ENCODE measurements at regions not wholly inside any gene's neighbourhood (a gene's known extent, or its start where the extent isn't known, plus 50 kb on each side); places are given as distances from the start of the nearest gene placed in this dataset.

- peak; percentile 54 for DNase-seq (ENCODE audit: low spot score)
- H3K9me3 ChIP-seq (ENCODE audit: low read depth, low read length, poor library complexity, severe bottlenecking): no peaks in the 10 kb centered on the region
- H3K27ac ChIP-seq (ENCODE audit: low read depth, low read length, poor library complexity, severe bottlenecking): no peak overlapping the region
- ChIA-PET CTCF (no interaction called here), POLR2A (ENCODE audit: low non-redundant PET) (no interaction called here)
- BruUV-seq (replicated peaks): no TSS peak
- no peaks in the 10 kb centered on the region for H3K27me3 ChIP-seq (replicated peaks; ENCODE audit: insufficient read depth, low read depth, low read length, poor library complexity)
- no peak for TF ChIP-seq EZH2 (IDR thresholded peaks at IDR 0.05; ENCODE audit: borderline replicate concordance, low read depth, low read length, poor library complexity, severe bottlenecking)
- TF ChIP-seq CTCF (conservative IDR thresholded peaks at IDR 0.05; ENCODE audit: low read depth, low read length): no peak
- no peaks in the 10 kb centered on the region for H3K36me3 ChIP-seq (ENCODE audit: insufficient read depth, low read length, poor library complexity, severe bottlenecking)
- peaks cover 27% of the 10 kb centered on the region for H3K4me1 ChIP-seq (ENCODE audit: insufficient read depth, low read length, poor library complexity, severe bottlenecking)
- intact Hi-C loops (cut with micrococcal nuclease; ENCODE audit: unreplicated experiment): no loop called here
- no peak overlapping the region for H3K4me3 ChIP-seq (ENCODE audit: low read depth, low read length, poor library complexity, severe bottlenecking)
These were observed 1167.6 kb downstream of the CDH12 start for GRCh38 chr5:21685522-21685921.

- peaks cover 32% of the 10 kb centered on the region for H3K4me1 ChIP-seq (ENCODE audit: insufficient read depth, low read length, poor library complexity, severe bottlenecking)
- no peaks in the 10 kb centered on the region for H3K36me3 ChIP-seq (ENCODE audit: insufficient read depth, low read length, poor library complexity, severe bottlenecking)
- no peak for DNase-seq (ENCODE audit: low spot score)
- CTCF ChIA-PET: no interaction called here
- H3K27me3 ChIP-seq (replicated peaks; ENCODE audit: insufficient read depth, low read depth, low read length, poor library complexity): no peaks in the 10 kb centered on the region
- intact Hi-C loops (cut with micrococcal nuclease; ENCODE audit: unreplicated experiment): no loop called here
- POLR2A ChIA-PET (ENCODE audit: low non-redundant PET): no interaction called here
- H3K9me3 ChIP-seq (ENCODE audit: low read depth, low read length, poor library complexity, severe bottlenecking): no peaks in the 10 kb centered on the region
- H3K27ac ChIP-seq (ENCODE audit: low read depth, low read length, poor library complexity, severe bottlenecking): no peak overlapping the region
- no peak for TF ChIP-seq EZH2 (IDR thresholded peaks at IDR 0.05; ENCODE audit: borderline replicate concordance, low read depth, low read length, poor library complexity, severe bottlenecking)
- TF ChIP-seq CTCF (conservative IDR thresholded peaks at IDR 0.05; ENCODE audit: low read depth, low read length): no peak
- BruUV-seq (replicated peaks): no TSS peak
- no peak overlapping the region for H3K4me3 ChIP-seq (ENCODE audit: low read depth, low read length, poor library complexity, severe bottlenecking)
These were observed 1168.2 kb downstream of the CDH12 start for GRCh38 chr5:21684992-21685391.

GRCh38 chr5:21681911-21682310 is 1171.2 kb downstream of the CDH12 start:
- BruUV-seq (replicated peaks): no TSS peak
- CTCF ChIA-PET: interaction anchor here (0.6 kb wide), 1 partner anchor 200 kb away, joined by 3 read pairs; no protein-coding TSS in a partner anchor
- TF ChIP-seq CTCF (conservative IDR thresholded peaks at IDR 0.05; ENCODE audit: low read depth, low read length) (no peak), EZH2 (IDR thresholded peaks at IDR 0.05; ENCODE audit: borderline replicate concordance, low read depth, low read length, poor library complexity, severe bottlenecking) (no peak)
- Histone ChIP-seq H3K27me3 (replicated peaks; ENCODE audit: insufficient read depth, low read depth, low read length, poor library complexity) (no peaks in the 10 kb centered on the region), H3K36me3 (ENCODE audit: insufficient read depth, low read length, poor library complexity, severe bottlenecking) (no peaks in the 10 kb centered on the region), H3K27ac (ENCODE audit: low read depth, low read length, poor library complexity, severe bottlenecking) (peak overlapping the region; percentile 9), H3K4me1 (ENCODE audit: insufficient read depth, low read length, poor library complexity, severe bottlenecking) (peaks cover 37% of the 10 kb centered on the region), H3K4me3 (ENCODE audit: low read depth, low read length, poor library complexity, severe bottlenecking) (no peak overlapping the region), H3K9me3 (ENCODE audit: low read depth, low read length, poor library complexity, severe bottlenecking) (no peaks in the 10 kb centered on the region)
- intact Hi-C loops (cut with micrococcal nuclease; ENCODE audit: unreplicated experiment): no loop called here
- DNase-seq (ENCODE audit: low spot score): peak; percentile 76
- POLR2A ChIA-PET (ENCODE audit: low non-redundant PET): no interaction called here

Measured in A673 (cell line).